Mesendoderm (in vitro differentiated cells): ENCODE measurements at regions not wholly inside any gene's neighbourhood (a gene's known extent, or its start where the extent isn't known, plus 50 kb on each side); places are given as distances from the start of the nearest gene placed in this dataset.

Source experiments
- DNase-seq: peaks from one replicate; pipeline ENCODE4 v3.0.0; 2013
- H2AK5ac ChIP-seq: 2 replicates; pipeline ENCODE4 v1.6.1; 2013; ENCODE audit warnings: low read length, inconsistent platforms
- H2BK120ac ChIP-seq: 2 replicates; pipeline ENCODE4 v1.6.1; 2013; ENCODE audit warnings: low read depth, mild to moderate bottlenecking, low read length, moderate library complexity, mixed read lengths
- H2BK15ac ChIP-seq: replicated peaks from 2 replicates; pipeline ENCODE4 v1.6.1; 2013; ENCODE audit warnings: low read depth, mild to moderate bottlenecking, moderate library complexity
- H2BK5ac ChIP-seq: 2 replicates; pipeline ENCODE4 v1.6.1; 2013; ENCODE audit warnings: low read length, inconsistent platforms
- H3K18ac ChIP-seq: 2 replicates; pipeline ENCODE4 v1.6.1; 2013; ENCODE audit warnings: mild to moderate bottlenecking, low read length, mixed read lengths
- H3K23ac ChIP-seq: one replicate; pipeline ENCODE4 v1.6.1; 2013; ENCODE audit warnings: low read length
- H3K27ac ChIP-seq: 2 replicates; pipeline ENCODE4 v1.5.1; 2013; ENCODE audit warnings: low read depth, mild to moderate bottlenecking, inconsistent platforms, low read length, moderate library complexity
- H3K27me3 ChIP-seq: 2 replicates; pipeline ENCODE4 v1.6.1; 2013; ENCODE audit warnings: low read length, control low read depth, mild to moderate bottlenecking, inconsistent platforms; ENCODE audit not compliant: insufficient read depth, poor library complexity
- H3K36me3 ChIP-seq: 2 replicates; pipeline ENCODE4 v1.6.1; 2013; ENCODE audit warnings: low read length, inconsistent platforms; ENCODE audit not compliant: control insufficient read depth, insufficient read depth
- H3K4ac ChIP-seq: one replicate; pipeline ENCODE4 v1.6.1; 2013; ENCODE audit warnings: low read depth, mild to moderate bottlenecking, low read length, moderate library complexity
- H3K4me1 ChIP-seq: 2 replicates; pipeline ENCODE4 v1.6.1; 2013; ENCODE audit warnings: low read depth, low read length, inconsistent platforms; ENCODE audit not compliant: control insufficient read depth
- H3K4me2 ChIP-seq: 2 replicates; pipeline ENCODE4 v1.6.1; 2013; ENCODE audit warnings: low read length
- H3K4me3 ChIP-seq: 2 replicates; pipeline ENCODE4 v1.5.1; 2013; ENCODE audit warnings: mild to moderate bottlenecking, low read length
- H3K56ac ChIP-seq: one replicate; pipeline ENCODE4 v1.6.1; 2013; ENCODE audit warnings: low read length
- H3K79me1 ChIP-seq: 2 replicates; pipeline ENCODE4 v1.6.1; 2013; ENCODE audit warnings: low read length, inconsistent platforms
- H3K79me2 ChIP-seq: 2 replicates; pipeline ENCODE4 v1.6.1; 2013; ENCODE audit warnings: mild to moderate bottlenecking, low read length; ENCODE audit not compliant: control insufficient read depth, insufficient read depth
- H3K9ac ChIP-seq: 2 replicates; pipeline ENCODE4 v1.6.1; 2013; ENCODE audit warnings: low read length, inconsistent platforms
- H4K5ac ChIP-seq: one replicate; pipeline ENCODE4 v1.6.1; 2013; ENCODE audit warnings: low read length
- H4K8ac ChIP-seq: one replicate; pipeline ENCODE4 v1.6.1; 2013; ENCODE audit warnings: low read depth, mild to moderate bottlenecking, control low read depth, low read length, moderate library complexity
- WGBS: extraction: QIAGEN DNeasy Blood & Tissue Kit; methylation state at CpG from one replicate; pipeline ENCODE4 v1.1.7; 2013; ENCODE audit warnings: low lambda C conversion rate, missing lambda C conversion rate; ENCODE audit not compliant: insufficient coverage; ENCODE audit errors: extremely low coverage; 5-methylcytosine and 5-hydroxymethylcytosine counted together

DNA sequence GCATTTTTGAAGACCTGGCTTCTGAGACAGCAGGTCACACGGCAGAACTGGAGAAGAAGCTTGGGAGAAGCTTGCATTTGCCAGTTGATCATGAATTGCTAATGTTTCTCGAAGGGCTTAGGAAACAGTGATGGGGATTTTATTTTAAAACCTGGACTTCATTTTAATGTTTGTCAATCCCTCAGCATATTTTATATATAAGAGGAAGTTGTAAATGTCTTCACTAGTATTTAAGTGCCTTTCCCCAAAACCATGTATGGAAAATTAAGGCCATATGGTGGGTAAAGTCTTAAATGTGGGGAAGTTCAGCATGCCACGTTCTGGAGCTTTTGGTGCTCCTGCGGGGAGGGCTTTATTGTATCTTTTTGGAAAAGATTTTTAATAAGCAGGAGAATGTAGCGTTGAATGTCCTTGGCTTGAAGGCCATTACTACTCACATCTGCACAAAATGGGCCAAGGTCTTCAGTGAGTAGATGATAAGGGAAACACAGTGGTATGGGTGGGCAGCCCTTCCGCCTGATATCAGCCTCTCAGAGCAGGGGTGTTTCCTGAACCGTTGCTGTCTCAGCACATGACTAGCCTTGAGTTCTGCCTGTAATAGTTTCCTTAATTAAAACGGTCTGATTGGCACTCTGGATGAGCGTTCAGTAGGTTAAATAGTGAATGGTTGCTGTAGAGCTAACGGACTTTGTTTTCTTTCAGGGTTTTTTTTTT lies 511.4 kb downstream of the PCNX1 start:
- no peaks in the 10 kb centered on the region for H3K27me3 ChIP-seq
- H3K4ac ChIP-seq: no peak overlapping the region
- no peak overlapping the region for H2BK15ac ChIP-seq
- H3K79me2 ChIP-seq: no peaks in the 10 kb centered on the region
- H3K4me2 ChIP-seq: no peak overlapping the region
- H3K4me1 ChIP-seq: no peaks in the 10 kb centered on the region
- H3K79me1 ChIP-seq: no peaks in the 10 kb centered on the region
- no peak overlapping the region for H4K5ac ChIP-seq
- no peak overlapping the region for H2BK5ac ChIP-seq
- no peak overlapping the region for H3K27ac ChIP-seq
- DNase-seq: no peak
- H2BK120ac ChIP-seq: no peak overlapping the region
- H3K4me3 ChIP-seq: no peak overlapping the region
- no peak overlapping the region for H3K9ac ChIP-seq
- H3K56ac ChIP-seq: no peak overlapping the region
- no CpG with 5 or more reads among the region's 10 CpGs for WGBS
- H3K36me3 ChIP-seq: no peaks in the 10 kb centered on the region
- H3K23ac ChIP-seq: no peak overlapping the region
- H4K8ac ChIP-seq: no peak overlapping the region
- no peak overlapping the region for H3K18ac ChIP-seq
- H2AK5ac ChIP-seq: no peak overlapping the region

DNA sequence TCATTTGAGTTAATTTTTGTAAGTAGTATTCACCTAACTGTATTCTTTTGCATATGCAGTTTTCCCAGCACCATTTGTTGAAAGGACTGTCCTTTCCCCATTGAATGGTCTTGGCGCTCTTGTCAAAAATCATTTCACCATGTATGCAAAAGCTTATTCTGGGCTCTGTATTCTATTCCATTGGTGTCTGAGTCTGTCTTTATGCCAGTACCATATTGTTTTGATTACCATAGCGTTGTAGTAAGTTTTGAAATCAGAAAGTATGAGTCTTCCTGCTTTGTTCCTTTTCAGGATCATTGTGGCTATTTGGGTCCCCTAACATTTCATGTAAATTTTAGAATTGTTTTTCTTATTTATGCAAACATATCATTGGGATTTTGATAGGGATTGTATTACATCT lies 508.7 kb upstream of the RGS6 start:
- no peak overlapping the region for H2AK5ac ChIP-seq
- H3K36me3 ChIP-seq: no peaks in the 10 kb centered on the region
- H3K4me1 ChIP-seq: no peaks in the 10 kb centered on the region
- DNase-seq: no peak
- no peak overlapping the region for H2BK120ac ChIP-seq
- H3K56ac ChIP-seq: no peak overlapping the region
- H4K5ac ChIP-seq: no peak overlapping the region
- H3K27ac ChIP-seq: no peak overlapping the region
- H3K27me3 ChIP-seq: no peaks in the 10 kb centered on the region
- H2BK5ac ChIP-seq: no peak overlapping the region
- H3K4me3 ChIP-seq: no peak overlapping the region
- no peak overlapping the region for H2BK15ac ChIP-seq
- no peak overlapping the region for H3K9ac ChIP-seq
- no CpG with 5 or more reads among the region's 2 CpGs for WGBS
- H3K18ac ChIP-seq: no peak overlapping the region
- no peak overlapping the region for H4K8ac ChIP-seq
- no peaks in the 10 kb centered on the region for H3K79me2 ChIP-seq
- no peaks in the 10 kb centered on the region for H3K79me1 ChIP-seq
- H3K4me2 ChIP-seq: no peak overlapping the region
- no peak overlapping the region for H3K23ac ChIP-seq
- H3K4ac ChIP-seq: no peak overlapping the region

DNA sequence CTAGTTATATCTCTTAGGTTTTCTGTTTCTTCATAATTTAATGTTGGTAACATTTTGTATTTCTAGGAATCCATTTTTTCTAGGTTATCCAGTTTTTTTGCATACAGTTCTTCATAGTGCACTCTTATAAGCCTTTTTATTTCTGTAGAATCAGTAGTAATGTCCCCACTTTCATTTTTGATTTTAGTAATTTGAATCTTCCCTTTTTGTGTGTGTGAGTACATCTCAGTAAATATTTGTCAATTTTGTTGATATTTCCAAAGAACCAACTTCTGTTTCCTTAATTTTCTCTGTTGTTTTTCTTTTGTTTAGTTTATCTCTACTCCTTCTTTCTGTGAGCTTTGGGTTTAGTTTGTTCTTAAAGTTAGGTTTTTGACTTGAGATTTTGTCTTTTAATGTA lies 507.3 kb upstream of the RGS6 start:
- H2AK5ac ChIP-seq: no peak overlapping the region
- H3K56ac ChIP-seq: no peak overlapping the region
- no peak overlapping the region for H4K5ac ChIP-seq
- no peak overlapping the region for H4K8ac ChIP-seq
- H3K4ac ChIP-seq: no peak overlapping the region
- no peak overlapping the region for H3K27ac ChIP-seq
- H2BK120ac ChIP-seq: no peak overlapping the region
- H3K4me3 ChIP-seq: no peak overlapping the region
- no peaks in the 10 kb centered on the region for H3K36me3 ChIP-seq
- no peak overlapping the region for H3K9ac ChIP-seq
- H3K4me1 ChIP-seq: no peaks in the 10 kb centered on the region
- H3K79me2 ChIP-seq: no peaks in the 10 kb centered on the region
- no peaks in the 10 kb centered on the region for H3K79me1 ChIP-seq
- H3K18ac ChIP-seq: no peak overlapping the region
- H3K27me3 ChIP-seq: no peaks in the 10 kb centered on the region
- H2BK15ac ChIP-seq: no peak overlapping the region
- no peak overlapping the region for H2BK5ac ChIP-seq
- DNase-seq: no peak
- H3K4me2 ChIP-seq: no peak overlapping the region
- H3K23ac ChIP-seq: no peak overlapping the region

DNA sequence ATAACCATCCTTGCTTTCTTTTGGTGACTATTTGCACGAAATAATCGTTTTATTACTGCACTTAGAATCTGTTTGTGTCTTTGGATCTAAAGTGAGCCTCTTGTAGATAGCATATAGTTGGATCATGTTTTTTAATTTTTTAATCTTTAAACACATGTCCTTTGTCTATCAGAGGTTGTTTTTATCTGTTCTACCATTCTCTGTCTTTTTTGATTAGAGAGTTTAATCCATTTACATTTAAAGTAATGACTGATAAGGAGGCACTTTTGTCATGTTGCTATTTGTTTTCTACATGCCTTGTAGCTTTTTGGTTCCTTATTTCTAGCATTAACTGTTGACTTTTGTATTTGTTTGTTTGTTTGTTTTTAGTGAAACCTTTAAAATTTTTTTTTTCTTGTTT lies 506.2 kb upstream of the RGS6 start:
- Histone ChIP-seq H3K27me3 (no peaks in the 10 kb centered on the region), H3K4me3 (no peak overlapping the region), H2BK120ac (no peak overlapping the region), H4K5ac (no peak overlapping the region), H3K4ac (no peak overlapping the region), H2AK5ac (no peak overlapping the region), H3K18ac (no peak overlapping the region), H3K9ac (no peak overlapping the region), H3K79me2 (no peaks in the 10 kb centered on the region), H3K36me3 (no peaks in the 10 kb centered on the region), H3K56ac (no peak overlapping the region), H2BK15ac (no peak overlapping the region), H4K8ac (no peak overlapping the region), H3K4me1 (peaks cover 2% of the 10 kb centered on the region), H3K4me2 (no peak overlapping the region), H3K23ac (no peak overlapping the region), H2BK5ac (no peak overlapping the region), H3K27ac (no peak overlapping the region), H3K79me1 (no peaks in the 10 kb centered on the region)
- DNase-seq: no peak
- WGBS: no CpG with 5 or more reads among the region's 2 CpGs

DNA sequence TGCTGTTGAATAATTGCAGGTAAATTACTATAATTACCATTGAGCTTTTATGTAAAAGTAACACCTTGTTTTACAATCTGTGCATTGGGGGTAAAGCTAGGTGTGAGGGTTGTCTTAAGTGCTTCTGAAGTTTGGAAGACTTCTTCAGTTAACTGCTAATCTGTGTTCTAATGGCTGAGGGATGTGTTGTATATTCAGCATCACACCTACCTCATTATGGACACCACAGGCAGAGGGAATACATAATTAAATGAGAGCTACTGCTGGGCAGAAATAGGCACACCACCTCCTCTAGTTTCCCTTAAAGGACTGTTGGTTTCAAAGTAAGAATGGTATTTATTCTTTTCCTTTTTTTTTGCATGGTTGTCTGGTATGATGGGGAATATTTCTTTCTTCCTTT lies 502.3 kb upstream of the RGS6 start:
- no peak overlapping the region for H4K5ac ChIP-seq
- no peak overlapping the region for H3K18ac ChIP-seq
- H4K8ac ChIP-seq: no peak overlapping the region
- H2AK5ac ChIP-seq: no peak overlapping the region
- no peaks in the 10 kb centered on the region for H3K79me2 ChIP-seq
- no peaks in the 10 kb centered on the region for H3K79me1 ChIP-seq
- no peaks in the 10 kb centered on the region for H3K27me3 ChIP-seq
- no peaks in the 10 kb centered on the region for H3K36me3 ChIP-seq
- DNase-seq: peak; percentile 22
- H3K23ac ChIP-seq: no peak overlapping the region
- no peak overlapping the region for H3K4ac ChIP-seq
- no peak overlapping the region for H2BK15ac ChIP-seq
- H3K56ac ChIP-seq: no peak overlapping the region
- H2BK5ac ChIP-seq: no peak overlapping the region
- no peak overlapping the region for H3K4me3 ChIP-seq
- no peak overlapping the region for H3K27ac ChIP-seq
- H3K4me2 ChIP-seq: no peak overlapping the region
- H2BK120ac ChIP-seq: no peak overlapping the region
- no peak overlapping the region for H3K9ac ChIP-seq
- H3K4me1 ChIP-seq: peaks cover 2% of the 10 kb centered on the region

DNA sequence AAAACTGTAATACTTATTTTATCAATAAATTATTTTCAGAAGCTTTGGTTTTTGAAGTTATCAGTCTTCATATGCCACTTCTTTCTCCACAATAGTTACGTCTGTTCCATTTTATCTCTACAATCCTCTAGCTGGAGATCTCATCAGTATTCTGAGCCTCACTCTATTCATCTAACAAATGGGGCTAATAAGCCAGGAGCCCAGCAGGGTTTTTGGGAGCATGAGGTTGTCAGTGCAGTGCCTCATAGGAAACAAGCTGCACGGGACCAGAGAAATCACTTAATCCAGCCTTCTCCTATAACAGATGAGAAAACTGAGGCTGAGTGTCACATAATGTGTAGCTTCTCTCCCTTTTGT lies 501.9 kb upstream of the RGS6 start:
- Histone ChIP-seq H2BK120ac (no peak overlapping the region), H4K5ac (no peak overlapping the region), H3K4ac (no peak overlapping the region), H4K8ac (no peak overlapping the region), H3K27me3 (no peaks in the 10 kb centered on the region), H3K79me1 (no peaks in the 10 kb centered on the region), H3K18ac (no peak overlapping the region), H3K36me3 (no peaks in the 10 kb centered on the region), H2AK5ac (no peak overlapping the region), H3K79me2 (no peaks in the 10 kb centered on the region), H3K27ac (no peak overlapping the region), H3K23ac (no peak overlapping the region), H3K56ac (no peak overlapping the region), H3K4me1 (peaks cover 2% of the 10 kb centered on the region), H3K4me3 (no peak overlapping the region), H2BK15ac (no peak overlapping the region), H2BK5ac (no peak overlapping the region), H3K4me2 (no peak overlapping the region), H3K9ac (no peak overlapping the region)
- no CpG with 5 or more reads among the region's 2 CpGs for WGBS
- DNase-seq: no peak
